Activated T-helper 17 cell treated with anti-CD3 and anti-CD28 coated beads, Interleukin-2, amount 50 U/mL, for 72 hours (primary cell): ENCODE measurements at regions not wholly inside any gene's neighbourhood (a gene's known extent, or its start where the extent isn't known, plus 50 kb on each side); places are given as distances from the start of the nearest gene placed in this dataset.
"Not testable (repeated sequence)": the region's sequence is repeated elsewhere in the genome, so short reads cannot be mapped to it uniquely, and the experiment has no call there.

Experiments
- ATAC-seq: fragments of 150-1000 bp; cut with Tn5 transposase; replicated peaks from 2 replicates; pipeline ENCODE4 v1.10.0; 2021; ENCODE audit warnings: mild to moderate bottlenecking, moderate library complexity
- H3K27ac Mint-ChIP-seq: one replicate; pipeline ENCODE4 v1.8.0; 2022; ENCODE audit warnings: mixed read lengths
- H3K27me3 Mint-ChIP-seq: one replicate; pipeline ENCODE4 v1.8.0; 2022; ENCODE audit warnings: mixed read lengths
- H3K36me3 Mint-ChIP-seq: one replicate; pipeline ENCODE4 v1.8.0; 2022; ENCODE audit warnings: low read depth, mild to moderate bottlenecking, mixed read lengths
- H3K4me1 Mint-ChIP-seq: one replicate; pipeline ENCODE4 v1.8.0; 2022; ENCODE audit warnings: mixed read lengths
- H3K4me3 Mint-ChIP-seq: one replicate; pipeline ENCODE4 v1.8.0; 2022; ENCODE audit warnings: mild to moderate bottlenecking, mixed read lengths
- H3K9me3 Mint-ChIP-seq: one replicate; pipeline ENCODE4 v1.8.0; 2022; ENCODE audit warnings: mixed read lengths

DNA sequence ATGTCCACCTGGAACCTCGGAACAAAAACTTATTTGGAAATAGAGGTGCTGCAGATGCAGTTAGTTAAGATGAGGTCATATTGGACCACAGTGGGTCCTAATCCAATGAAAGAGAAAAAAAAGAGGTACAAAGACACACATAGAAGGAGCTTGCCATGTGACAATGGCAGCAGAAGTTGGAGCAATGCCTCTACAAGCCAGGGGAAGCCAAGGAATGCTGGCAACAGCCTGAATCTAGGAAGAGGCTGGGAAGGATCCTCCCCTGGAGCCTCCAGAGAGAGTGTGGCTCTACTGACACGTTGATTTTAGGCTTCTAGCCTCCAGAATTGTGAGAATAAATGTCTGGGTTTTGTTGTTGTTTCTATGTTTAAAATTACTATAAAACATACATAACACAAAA lies 521.8 kb upstream of the CCDC196 start:
- no peaks in the 10 kb centered on the region for H3K9me3 Mint-ChIP-seq
- H3K36me3 Mint-ChIP-seq, result no peaks in the 10 kb centered on the region
- no peak overlapping the region for H3K27ac Mint-ChIP-seq
- peaks cover 3% of the 10 kb centered on the region for H3K27me3 Mint-ChIP-seq
- H3K4me1 Mint-ChIP-seq, result peaks cover 12% of the 10 kb centered on the region
- no peak for ATAC-seq
- H3K4me3 Mint-ChIP-seq, result no peak overlapping the region

DNA sequence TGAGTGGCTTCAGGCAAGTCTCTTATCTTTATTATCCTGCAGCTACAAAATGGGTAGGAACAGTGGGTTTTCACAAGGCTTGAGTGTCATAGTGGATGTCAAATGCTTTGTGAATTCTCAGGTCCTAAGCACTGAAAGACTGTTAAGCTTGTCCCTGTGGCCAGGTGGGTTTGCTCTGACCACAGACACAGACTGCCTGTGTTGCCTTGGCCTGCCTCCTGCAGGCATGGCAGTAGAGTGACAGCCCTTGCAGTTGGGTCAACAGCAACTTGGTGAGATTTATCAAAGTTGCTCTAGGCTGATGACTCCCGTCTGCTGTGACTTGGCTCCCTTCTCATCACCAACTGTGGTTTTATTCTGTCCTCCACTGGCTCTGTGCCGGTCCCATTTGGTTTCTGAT lies 520.0 kb upstream of the CCDC196 start:
- H3K27me3 Mint-ChIP-seq, result peaks cover 3% of the 10 kb centered on the region
- H3K36me3 Mint-ChIP-seq, result no peaks in the 10 kb centered on the region
- no peak overlapping the region for H3K4me3 Mint-ChIP-seq

DNA sequence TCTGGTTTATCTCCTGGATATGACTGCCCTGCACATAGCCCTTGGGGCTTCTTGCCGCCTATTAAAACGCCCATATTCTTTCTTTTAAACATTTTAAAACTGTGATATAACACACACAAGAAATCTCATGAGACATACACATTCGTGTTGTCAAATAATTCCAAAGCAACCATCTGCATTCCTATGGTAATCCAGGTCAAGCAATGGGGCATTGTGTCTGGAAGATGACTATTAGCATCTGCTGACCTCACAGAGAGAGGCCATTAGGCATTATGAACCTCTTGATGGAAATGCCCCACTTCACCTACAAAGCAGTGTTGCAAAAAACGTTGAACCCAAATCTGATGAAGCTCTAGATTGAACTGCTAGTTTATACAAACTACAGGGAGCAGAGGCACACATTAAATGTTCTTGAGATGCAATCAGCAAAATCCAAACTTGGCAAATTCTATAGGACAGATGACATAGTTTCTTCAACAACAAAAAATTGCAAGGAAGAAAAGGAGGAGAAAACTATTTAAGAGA lies 513.8 kb upstream of the CCDC196 start:
- no peak for ATAC-seq
- H3K36me3 Mint-ChIP-seq, result no peaks in the 10 kb centered on the region
- no peak overlapping the region for H3K27ac Mint-ChIP-seq
- H3K9me3 Mint-ChIP-seq, result no peaks in the 10 kb centered on the region
- H3K4me1 Mint-ChIP-seq, result no peaks in the 10 kb centered on the region
- H3K4me3 Mint-ChIP-seq, result no peak overlapping the region
- H3K27me3 Mint-ChIP-seq, result peaks cover 3% of the 10 kb centered on the region

More for the DNA sequence above, 520.0 kb upstream of the CCDC196 start:
- Mint-ChIP-seq H3K9me3 (no peaks in the 10 kb centered on the region), H3K4me1 (no peaks in the 10 kb centered on the region), H3K27ac (no peak overlapping the region)
- ATAC-seq, result no peak

DNA sequence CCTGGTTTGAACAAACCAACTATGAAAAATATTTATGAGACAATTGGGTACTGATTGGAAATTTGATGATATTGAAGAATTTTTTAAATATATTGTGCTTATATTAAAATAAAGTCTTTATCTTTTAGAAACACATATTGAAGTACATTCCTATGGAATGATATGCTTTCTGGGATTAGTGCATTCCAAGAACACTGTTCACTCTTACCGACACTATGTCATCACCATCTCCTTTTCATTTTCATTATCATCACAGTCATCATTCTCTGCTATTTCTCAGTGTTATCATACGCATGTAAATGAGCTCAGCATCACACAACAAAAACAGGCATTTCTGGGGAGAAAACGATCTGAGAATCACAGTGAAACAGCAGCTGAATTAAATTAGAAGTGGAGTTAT lies 513.3 kb upstream of the CCDC196 start:
- Mint-ChIP-seq H3K36me3 (no peaks in the 10 kb centered on the region), H3K9me3 (no peaks in the 10 kb centered on the region), H3K27me3 (peaks cover 3% of the 10 kb centered on the region), H3K27ac (no peak overlapping the region), H3K4me1 (no peaks in the 10 kb centered on the region), H3K4me3 (no peak overlapping the region)
- no peak for ATAC-seq

DNA sequence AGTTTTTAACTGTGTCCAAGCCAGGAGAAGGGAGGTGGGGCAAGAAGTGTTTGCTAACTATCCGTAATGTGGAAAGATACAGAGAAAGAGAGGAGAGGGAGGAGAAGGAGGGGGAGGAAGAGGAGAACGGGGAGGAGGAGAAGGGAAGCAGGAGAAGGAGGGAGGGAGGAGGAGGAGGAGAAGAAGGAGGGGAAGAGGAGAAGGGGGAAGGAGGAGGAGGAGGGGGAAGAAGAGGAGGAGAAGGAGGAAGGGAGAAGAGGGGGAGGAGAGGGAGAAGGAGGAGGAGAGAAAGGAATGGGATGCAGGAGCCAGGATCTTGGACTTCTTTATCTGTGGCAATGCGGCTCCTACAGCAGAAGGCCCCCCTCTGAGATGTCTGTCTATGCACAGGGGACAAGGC lies 510.3 kb upstream of the CCDC196 start:
- no peaks in the 10 kb centered on the region for H3K36me3 Mint-ChIP-seq
- H3K27me3 Mint-ChIP-seq, result no peaks in the 10 kb centered on the region
- H3K4me3 Mint-ChIP-seq, result no peak overlapping the region
- no peak for ATAC-seq
- no peak overlapping the region for H3K27ac Mint-ChIP-seq
- H3K4me1 Mint-ChIP-seq, result no peaks in the 10 kb centered on the region
- peaks cover 5% of the 10 kb centered on the region for H3K9me3 Mint-ChIP-seq

DNA sequence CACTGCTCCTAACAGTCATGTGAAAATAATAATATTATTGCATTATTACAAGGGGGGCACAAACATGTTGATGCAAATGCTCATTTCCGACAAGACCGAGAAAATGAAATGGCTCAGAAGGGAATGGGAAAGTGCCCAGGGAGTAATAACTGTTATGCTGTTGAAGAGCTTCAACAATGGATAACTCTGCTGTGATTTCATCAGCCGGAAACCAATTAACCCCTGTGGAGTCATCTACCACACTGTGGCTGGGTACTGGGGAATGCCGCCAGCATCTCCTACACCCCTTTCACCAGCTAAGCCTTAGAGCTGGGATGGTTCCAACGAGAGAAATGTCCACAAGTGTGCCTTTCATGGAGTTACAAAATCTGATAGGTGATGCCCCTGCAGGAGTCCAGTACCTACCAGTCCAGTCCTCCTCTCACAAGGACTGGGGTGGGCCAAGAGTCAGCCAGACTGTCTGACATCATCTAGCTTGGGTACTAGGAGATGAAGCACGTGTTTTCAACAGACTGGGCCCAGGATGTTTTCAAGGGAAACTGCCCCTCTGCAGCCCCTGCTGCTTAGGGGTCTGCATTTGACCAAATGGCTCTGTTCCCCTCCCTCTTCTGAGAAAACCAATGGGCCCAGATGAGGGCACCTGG lies 509.3 kb upstream of the CCDC196 start:
- ATAC-seq, result no peak
- Mint-ChIP-seq H3K27ac (no peak overlapping the region), H3K4me1 (no peaks in the 10 kb centered on the region), H3K4me3 (no peak overlapping the region), H3K9me3 (peaks cover 5% of the 10 kb centered on the region), H3K27me3 (no peaks in the 10 kb centered on the region), H3K36me3 (no peaks in the 10 kb centered on the region)

DNA sequence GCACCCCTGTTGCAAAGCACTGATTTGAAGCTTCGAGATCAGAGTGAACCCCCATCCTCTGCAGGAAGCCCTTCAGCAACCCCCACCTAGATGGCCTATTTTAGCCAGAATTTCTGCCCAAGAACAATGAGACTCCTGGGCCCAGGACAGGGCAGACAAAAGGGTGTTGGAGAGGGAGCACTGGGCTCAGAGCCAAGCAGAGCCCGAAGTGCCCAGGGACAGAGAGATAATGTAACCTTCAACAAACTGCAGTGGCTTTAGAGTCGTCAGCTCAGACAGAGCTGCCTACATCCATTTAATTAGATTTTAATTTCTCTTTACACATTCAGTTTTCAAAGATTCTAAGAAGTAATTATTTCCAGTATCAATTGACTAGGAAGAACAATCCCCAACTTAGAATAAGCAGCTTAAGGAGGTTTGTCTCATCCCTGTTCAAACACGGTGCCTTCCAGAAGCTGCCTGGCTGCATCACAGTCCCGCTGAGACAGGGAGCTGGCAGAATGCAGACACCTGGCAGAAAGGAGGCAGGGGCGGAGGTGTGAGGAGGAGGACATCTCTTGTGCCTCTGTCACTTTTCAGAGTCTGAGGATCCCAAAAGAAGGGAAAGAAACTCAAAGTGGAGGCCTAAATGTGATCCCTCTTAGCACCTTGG lies 504.9 kb upstream of the CCDC196 start:
- no peak overlapping the region for H3K4me3 Mint-ChIP-seq
- peaks cover 5% of the 10 kb centered on the region for H3K4me1 Mint-ChIP-seq

DNA sequence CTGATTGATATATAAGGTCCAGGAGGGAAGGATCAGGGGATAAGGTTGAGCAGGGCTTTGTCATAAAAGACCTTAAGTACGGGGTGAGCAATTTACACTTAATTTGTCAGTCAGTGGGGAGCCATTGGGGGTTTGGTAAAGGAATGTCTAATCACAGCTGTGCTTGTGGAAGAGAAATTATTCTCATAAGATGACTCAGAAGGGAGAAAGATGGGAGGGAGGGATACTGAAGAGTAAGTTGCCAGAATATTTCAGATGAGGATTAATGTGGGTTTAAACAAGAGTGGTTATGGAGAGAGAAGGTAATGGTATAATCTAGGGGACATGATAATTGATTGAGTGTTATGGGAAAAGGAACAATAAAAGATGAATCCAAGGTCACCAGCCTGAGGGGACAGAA lies 500.1 kb upstream of the CCDC196 start:
- H3K27me3 Mint-ChIP-seq, result no peaks in the 10 kb centered on the region
- no peaks in the 10 kb centered on the region for H3K9me3 Mint-ChIP-seq
- no peaks in the 10 kb centered on the region for H3K36me3 Mint-ChIP-seq
- no peak overlapping the region for H3K4me3 Mint-ChIP-seq
- H3K27ac Mint-ChIP-seq, result no peak overlapping the region
- ATAC-seq, result no peak
- peaks cover 9% of the 10 kb centered on the region for H3K4me1 Mint-ChIP-seq

More for the DNA sequence above, 504.9 kb upstream of the CCDC196 start:
- Mint-ChIP-seq H3K36me3 (no peaks in the 10 kb centered on the region), H3K27me3 (no peaks in the 10 kb centered on the region), H3K9me3 (peaks cover 5% of the 10 kb centered on the region), H3K27ac (no peak overlapping the region)
- no peak for ATAC-seq

DNA sequence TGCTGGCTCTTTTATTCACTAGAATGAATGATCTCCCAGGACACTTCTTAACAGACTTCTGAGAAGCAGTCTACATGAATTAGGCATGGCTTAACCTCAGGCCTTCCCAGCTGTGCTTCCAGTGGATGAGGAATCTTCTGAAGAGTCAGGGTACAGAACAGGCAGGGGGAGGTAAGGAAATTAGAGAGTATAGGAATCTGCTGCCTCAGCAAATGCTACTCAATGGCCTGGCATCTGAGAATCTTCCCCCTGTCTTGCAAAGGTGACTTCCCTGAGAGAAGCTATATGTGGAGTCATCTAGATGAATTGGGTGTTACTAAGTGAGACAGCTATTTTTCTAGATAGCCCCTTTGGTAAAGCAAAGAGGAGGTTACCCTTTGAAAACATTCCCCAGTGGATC lies 496.2 kb upstream of the CCDC196 start:
- H3K36me3 Mint-ChIP-seq, result no peaks in the 10 kb centered on the region
- no peak overlapping the region for H3K4me3 Mint-ChIP-seq
- peaks cover 32% of the 10 kb centered on the region for H3K4me1 Mint-ChIP-seq
- H3K27ac Mint-ChIP-seq, result no peak overlapping the region
- H3K27me3 Mint-ChIP-seq, result no peaks in the 10 kb centered on the region
- no peaks in the 10 kb centered on the region for H3K9me3 Mint-ChIP-seq
- no peak for ATAC-seq

DNA sequence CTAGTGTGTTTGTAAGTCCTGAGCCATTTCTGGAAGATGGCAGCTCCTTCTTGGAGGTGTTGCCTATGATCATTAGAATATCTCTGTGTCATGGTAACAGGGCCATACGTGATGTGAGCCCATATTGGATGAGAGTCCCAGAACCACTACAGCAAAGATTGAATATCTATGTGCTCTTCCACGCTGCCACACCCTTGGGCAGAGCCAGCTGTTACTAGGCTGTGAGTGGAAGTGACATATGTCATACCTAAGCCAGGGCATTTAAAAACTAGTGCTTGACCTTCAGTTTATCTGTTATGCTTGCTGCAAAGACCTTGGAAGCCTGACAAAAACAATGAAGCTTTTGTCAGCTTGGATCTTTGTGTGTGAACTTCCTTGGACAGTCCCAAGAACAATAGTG lies 495.1 kb upstream of the CCDC196 start:
- Mint-ChIP-seq H3K36me3 (no peaks in the 10 kb centered on the region), H3K9me3 (no peaks in the 10 kb centered on the region), H3K27me3 (no peaks in the 10 kb centered on the region), H3K4me1 (peaks cover 29% of the 10 kb centered on the region), H3K4me3 (no peak overlapping the region), H3K27ac (no peak overlapping the region)
- ATAC-seq, result no peak

DNA sequence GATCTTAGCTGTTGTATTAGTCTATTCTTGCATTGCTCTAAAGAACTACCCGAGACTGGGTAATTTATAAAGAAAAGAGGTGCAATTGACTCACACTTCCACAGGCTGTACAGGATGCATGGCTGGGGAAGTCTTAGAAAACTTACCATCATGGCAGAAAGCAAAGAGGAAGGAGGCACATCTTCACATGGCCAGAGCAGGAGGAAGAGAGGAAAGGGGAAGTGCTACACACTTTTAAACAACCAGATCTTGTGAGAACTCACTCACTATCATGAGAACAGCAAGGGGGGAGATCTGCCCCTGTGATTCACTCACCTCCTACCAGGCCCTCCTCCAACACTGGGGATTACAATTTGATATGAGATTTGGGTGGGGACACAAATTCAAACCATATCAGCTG lies 494.2 kb upstream of the CCDC196 start:
- H3K27ac Mint-ChIP-seq, H3K27me3 Mint-ChIP-seq, H3K36me3 Mint-ChIP-seq, H3K9me3 Mint-ChIP-seq: not testable (repeated sequence)
- Mint-ChIP-seq H3K4me3 (peak overlapping the region; percentile 0), H3K4me1 (peaks cover 23% of the 10 kb centered on the region)
- peak; percentile 11 for ATAC-seq

DNA sequence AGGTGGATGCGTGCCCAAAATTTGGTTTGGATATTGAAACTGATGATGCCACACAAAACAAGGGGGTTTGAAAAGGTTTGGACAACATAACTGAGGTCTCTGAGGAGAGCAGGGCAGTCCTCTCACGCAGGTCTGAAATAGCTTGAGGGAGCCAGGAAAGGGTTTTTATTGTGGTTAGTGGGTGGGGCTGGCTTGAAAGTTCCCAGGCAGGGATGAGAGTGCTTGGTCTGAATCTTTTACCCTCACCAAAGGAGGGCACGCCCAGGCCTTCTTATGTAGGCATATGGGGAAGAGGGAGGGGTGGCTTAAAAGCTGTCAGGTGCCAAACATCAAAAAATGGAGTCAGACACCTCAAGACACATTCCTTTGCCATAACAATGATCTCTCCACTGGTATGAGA lies 493.1 kb upstream of the CCDC196 start:
- H3K9me3 Mint-ChIP-seq, result no peaks in the 10 kb centered on the region

DNA sequence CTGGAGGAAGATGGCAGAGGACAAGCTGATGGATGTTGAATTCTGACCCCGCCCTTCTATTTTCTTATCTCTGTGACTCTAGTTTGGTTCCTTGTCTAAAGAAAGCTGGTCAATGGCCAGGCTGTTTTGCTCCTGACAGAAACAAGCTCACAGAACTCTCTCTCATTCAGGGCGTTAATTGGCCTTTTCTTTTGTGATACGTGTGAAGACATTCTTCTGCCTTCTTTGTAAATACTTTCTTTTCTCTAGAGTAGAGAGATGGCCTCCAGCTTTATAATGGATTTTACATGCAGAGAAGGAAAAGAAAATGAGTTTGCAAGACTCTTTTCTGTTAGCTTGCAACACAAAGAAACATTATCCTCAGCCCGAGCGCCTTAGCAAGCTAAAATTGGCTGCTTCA lies 492.2 kb upstream of the CCDC196 start:
- ATAC-seq, result no peak
- H3K4me1 Mint-ChIP-seq, result peaks cover 23% of the 10 kb centered on the region
- no peak overlapping the region for H3K4me3 Mint-ChIP-seq
- no peaks in the 10 kb centered on the region for H3K27me3 Mint-ChIP-seq
- no peaks in the 10 kb centered on the region for H3K9me3 Mint-ChIP-seq
- peak overlapping the region; percentile 66 for H3K27ac Mint-ChIP-seq
- H3K36me3 Mint-ChIP-seq, result no peaks in the 10 kb centered on the region

More for the DNA sequence above, 493.1 kb upstream of the CCDC196 start:
- Mint-ChIP-seq H3K27me3 (no peaks in the 10 kb centered on the region), H3K4me3 (peak overlapping the region; percentile 6), H3K27ac (peak overlapping the region; percentile 66), H3K4me1 (peaks cover 23% of the 10 kb centered on the region), H3K36me3 (no peaks in the 10 kb centered on the region)
- peak; percentile 60 for ATAC-seq

DNA sequence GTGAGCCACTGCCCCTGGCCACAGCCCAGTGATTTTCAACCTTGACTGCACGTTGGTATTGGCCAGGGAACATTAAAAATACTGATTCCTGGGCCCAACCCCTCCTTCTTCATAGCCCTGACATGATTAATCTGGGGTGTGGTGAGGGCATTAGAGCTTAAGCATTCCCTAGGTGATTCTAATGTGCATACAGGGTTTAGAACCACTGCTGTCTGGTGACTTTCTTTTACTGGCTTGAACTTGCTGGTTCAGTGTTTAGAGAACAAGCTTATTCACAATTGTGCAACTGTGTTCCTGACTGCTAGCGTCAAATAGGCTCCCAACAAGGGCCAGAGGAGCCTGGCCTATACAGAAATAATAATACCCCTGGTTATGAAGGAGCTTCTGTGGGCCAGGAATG lies 488.8 kb upstream of the CCDC196 start:
- ATAC-seq, result no peak
- H3K9me3 Mint-ChIP-seq, result peaks cover 3% of the 10 kb centered on the region
- no peaks in the 10 kb centered on the region for H3K36me3 Mint-ChIP-seq
- peaks cover 4% of the 10 kb centered on the region for H3K27me3 Mint-ChIP-seq
- no peak overlapping the region for H3K4me3 Mint-ChIP-seq
- H3K27ac Mint-ChIP-seq, result no peak overlapping the region
- H3K4me1 Mint-ChIP-seq, result peaks cover 14% of the 10 kb centered on the region

DNA sequence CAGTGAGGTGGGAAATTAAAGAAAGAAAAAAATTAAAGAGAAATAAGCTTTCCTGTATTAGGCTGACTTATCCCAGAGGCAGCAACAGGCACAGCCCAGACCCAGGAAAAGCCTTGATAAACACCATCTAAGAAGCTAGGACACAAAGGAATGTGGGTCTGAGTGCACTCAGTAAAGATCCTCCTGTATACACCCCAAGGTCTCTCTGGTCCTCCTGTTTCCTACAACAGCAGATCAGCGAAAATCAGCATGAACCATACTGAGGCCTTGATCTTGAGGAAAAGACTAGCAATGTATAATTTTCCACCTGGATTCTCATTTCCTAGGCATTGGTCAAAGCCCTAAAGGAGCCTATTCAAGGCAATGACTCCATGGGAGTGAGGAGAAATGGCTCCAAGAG lies 486.3 kb upstream of the CCDC196 start:
- Mint-ChIP-seq H3K4me3 (no peak overlapping the region), H3K4me1 (no peaks in the 10 kb centered on the region), H3K36me3 (no peaks in the 10 kb centered on the region), H3K27me3 (peaks cover 7% of the 10 kb centered on the region), H3K9me3 (peaks cover 7% of the 10 kb centered on the region), H3K27ac (no peak overlapping the region)
- ATAC-seq, result no peak
